Testis (tissue), 2 donors: ENCODE measurements at regions not wholly inside any gene's neighbourhood (a gene's known extent, or its start where the extent isn't known, plus 50 kb on each side); places are given as distances from the start of the nearest gene placed in this dataset.

ENCODE experiments used
- CTCF ChIP-seq, 3 experiments: fragments of 450-650 bp in 2 of 3; fragments of 200-600 bp in 1 of 3; sonication (generic) in 1 of 3; IDR thresholded peaks; one replicate each; pipeline ENCODE4 v1.5.1; 2016 to 2019; ENCODE audit warnings: antibody characterized with exemption in 3 of 3, mild to moderate bottlenecking in 2 of 3, moderate library complexity in 1 of 3
- POLR2A ChIP-seq: fragments of 450-650 bp; IDR thresholded peaks from one replicate; pipeline ENCODE4 v1.6.1; 2017; ENCODE audit warnings: antibody characterized with exemption, mild to moderate bottlenecking, moderate library complexity

GRCh38 chr15:39359771-39360170, 221.1 kb upstream of the THBS1 start:
- TF ChIP-seq CTCF (IDR thresholded peaks at IDR 0.05) (no peak), POLR2A (no peak)
